ENCODE measurements at regions not wholly inside any gene's neighbourhood (a gene's known extent, or its start where the extent isn't known, plus 50 kb on each side); places are given as distances from the start of the nearest gene placed in this dataset.

DNA sequence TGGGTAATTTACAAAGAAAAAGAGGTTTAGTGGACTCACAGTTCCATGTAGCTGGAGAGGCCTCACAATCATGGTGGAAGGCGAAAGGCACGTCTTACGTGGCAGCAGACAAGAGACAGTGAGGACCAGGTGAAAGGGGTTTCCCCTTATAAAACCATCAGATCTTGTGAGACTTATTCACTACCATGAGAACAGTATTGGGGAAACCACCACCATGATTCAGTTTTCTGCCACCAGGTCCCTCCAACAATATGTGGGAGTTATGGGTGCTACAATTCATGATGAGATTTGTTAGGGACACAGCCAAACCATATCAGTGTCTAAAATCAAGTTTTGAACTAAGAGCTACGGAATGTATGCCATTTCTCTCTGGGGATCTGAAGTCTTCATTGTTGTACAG lies 354.8 kb upstream of the C2CD4B start:
- H3K36me3 ChIP-seq (ENCODE audit: control insufficient read depth, insufficient read depth, low read length) = no peaks in the 10 kb centered on the region
- H3K4me1 ChIP-seq = no peaks in the 10 kb centered on the region
- no peaks in the 10 kb centered on the region for H3K79me2 ChIP-seq
- H2AFZ ChIP-seq = no peak overlapping the region
- no peaks in the 10 kb centered on the region for H3K9me3 ChIP-seq (ENCODE audit: control insufficient read depth, low read length)
- no peak overlapping the region for H3K4me3 ChIP-seq (ENCODE audit: low read depth, low read length)
- no peak overlapping the region for H3K4me2 ChIP-seq (ENCODE audit: low read length)
- H3K27me3 ChIP-seq (ENCODE audit: control insufficient read depth, insufficient read depth, low read length) = no peaks in the 10 kb centered on the region
- H3K27ac ChIP-seq = no peak overlapping the region
- TF ChIP-seq, protein P1, sequence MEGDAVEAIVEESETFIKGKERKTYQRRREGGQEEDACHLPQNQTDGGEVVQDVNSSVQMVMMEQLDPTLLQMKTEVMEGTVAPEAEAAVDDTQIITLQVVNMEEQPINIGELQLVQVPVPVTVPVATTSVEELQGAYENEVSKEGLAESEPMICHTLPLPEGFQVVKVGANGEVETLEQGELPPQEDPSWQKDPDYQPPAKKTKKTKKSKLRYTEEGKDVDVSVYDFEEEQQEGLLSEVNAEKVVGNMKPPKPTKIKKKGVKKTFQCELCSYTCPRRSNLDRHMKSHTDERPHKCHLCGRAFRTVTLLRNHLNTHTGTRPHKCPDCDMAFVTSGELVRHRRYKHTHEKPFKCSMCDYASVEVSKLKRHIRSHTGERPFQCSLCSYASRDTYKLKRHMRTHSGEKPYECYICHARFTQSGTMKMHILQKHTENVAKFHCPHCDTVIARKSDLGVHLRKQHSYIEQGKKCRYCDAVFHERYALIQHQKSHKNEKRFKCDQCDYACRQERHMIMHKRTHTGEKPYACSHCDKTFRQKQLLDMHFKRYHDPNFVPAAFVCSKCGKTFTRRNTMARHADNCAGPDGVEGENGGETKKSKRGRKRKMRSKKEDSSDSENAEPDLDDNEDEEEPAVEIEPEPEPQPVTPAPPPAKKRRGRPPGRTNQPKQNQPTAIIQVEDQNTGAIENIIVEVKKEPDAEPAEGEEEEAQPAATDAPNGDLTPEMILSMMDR (IDR thresholded peaks at IDR 0.05) = no peak
- H3K9ac ChIP-seq = no peak overlapping the region

GRCh38 chr15:62520887-62521286 lies 355.8 kb upstream of the C2CD4B start:
- no peak overlapping the region for H2AFZ ChIP-seq
- no peaks in the 10 kb centered on the region for H3K79me2 ChIP-seq
- no peaks in the 10 kb centered on the region for H3K36me3 ChIP-seq (ENCODE audit: control insufficient read depth, insufficient read depth, low read length)
- no peak overlapping the region for H3K27ac ChIP-seq
- H3K9ac ChIP-seq = no peak overlapping the region
- H3K9me3 ChIP-seq (ENCODE audit: control insufficient read depth, low read length) = no peaks in the 10 kb centered on the region
- H3K4me1 ChIP-seq = no peaks in the 10 kb centered on the region
- TF ChIP-seq, protein P1 (IDR thresholded peaks at IDR 0.05) = no peak
- H3K27me3 ChIP-seq (ENCODE audit: control insufficient read depth, insufficient read depth, low read length) = no peaks in the 10 kb centered on the region
- no peak overlapping the region for H3K4me2 ChIP-seq (ENCODE audit: low read length)
- H3K4me3 ChIP-seq (ENCODE audit: low read depth, low read length) = no peak overlapping the region

GRCh38 chr15:62521396-62521795 lies 356.3 kb upstream of the C2CD4B start:
- Histone ChIP-seq H3K4me1 (no peaks in the 10 kb centered on the region), H3K36me3 (ENCODE audit: control insufficient read depth, insufficient read depth, low read length) (no peaks in the 10 kb centered on the region), H3K27me3 (ENCODE audit: control insufficient read depth, insufficient read depth, low read length) (no peaks in the 10 kb centered on the region), H3K79me2 (no peaks in the 10 kb centered on the region), H2AFZ (no peak overlapping the region), H3K4me3 (ENCODE audit: low read depth, low read length) (no peak overlapping the region), H3K9me3 (ENCODE audit: control insufficient read depth, low read length) (no peaks in the 10 kb centered on the region), H3K9ac (no peak overlapping the region), H3K4me2 (ENCODE audit: low read length) (no peak overlapping the region), H3K27ac (no peak overlapping the region)
- TF ChIP-seq, protein P1 (IDR thresholded peaks at IDR 0.05) = no peak

DNA sequence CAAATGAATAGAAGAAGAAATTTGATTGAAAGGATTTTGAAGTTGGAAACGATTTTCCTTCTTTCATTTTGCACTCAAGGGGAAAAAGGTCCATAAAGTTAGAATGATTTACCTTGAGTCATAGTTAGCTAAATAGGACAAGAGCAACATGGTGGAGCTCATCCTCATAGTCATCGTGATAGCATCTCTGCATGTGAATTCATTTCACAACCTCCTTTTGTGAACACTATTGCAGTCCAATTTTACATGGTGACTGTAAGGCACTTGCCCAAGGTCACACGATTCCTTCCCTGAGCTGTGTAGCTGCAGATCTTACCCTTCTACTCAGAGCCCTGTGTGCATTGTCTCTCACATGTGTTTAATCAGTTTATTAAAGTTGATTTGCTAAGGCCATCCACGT lies 359.8 kb upstream of the C2CD4B start:
- H3K36me3 ChIP-seq (ENCODE audit: control insufficient read depth, insufficient read depth, low read length) = no peaks in the 10 kb centered on the region
- TF ChIP-seq, protein P1 (IDR thresholded peaks at IDR 0.05) = no peak

DNA sequence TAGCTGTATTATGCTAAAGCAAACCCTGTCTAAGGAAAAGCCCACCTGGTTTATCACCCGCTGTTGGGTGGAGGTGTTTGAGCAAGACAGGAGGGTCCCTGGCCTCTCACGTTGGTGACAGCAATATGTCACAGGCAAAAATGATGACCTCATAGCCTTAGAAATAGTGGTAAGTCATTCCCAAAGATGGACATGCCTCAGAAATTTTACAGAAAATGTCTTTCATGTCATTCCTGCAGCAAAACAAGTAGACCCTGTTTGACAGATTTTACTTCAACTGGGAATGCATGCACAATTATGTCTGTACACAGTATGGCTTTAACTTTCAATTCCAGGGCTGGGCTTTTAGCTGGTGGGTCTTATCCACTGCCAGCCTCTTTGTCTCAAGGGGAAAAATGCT lies 362.3 kb upstream of the C2CD4B start:
- H3K79me2 ChIP-seq = no peaks in the 10 kb centered on the region
- H3K4me1 ChIP-seq = no peaks in the 10 kb centered on the region
- H3K4me2 ChIP-seq (ENCODE audit: low read length) = no peak overlapping the region
- no peak overlapping the region for H3K9ac ChIP-seq
- no peaks in the 10 kb centered on the region for H3K36me3 ChIP-seq (ENCODE audit: control insufficient read depth, insufficient read depth, low read length)
- no peaks in the 10 kb centered on the region for H3K9me3 ChIP-seq (ENCODE audit: control insufficient read depth, low read length)
- H3K27ac ChIP-seq = no peak overlapping the region
- no peak overlapping the region for H3K4me3 ChIP-seq (ENCODE audit: low read depth, low read length)
- H3K27me3 ChIP-seq (ENCODE audit: control insufficient read depth, insufficient read depth, low read length) = no peaks in the 10 kb centered on the region
- no peak overlapping the region for H2AFZ ChIP-seq
- TF ChIP-seq, protein P1 (IDR thresholded peaks at IDR 0.05) = no peak

More for the DNA sequence above, 359.8 kb upstream of the C2CD4B start:
- Histone ChIP-seq H3K4me1 (no peaks in the 10 kb centered on the region), H3K4me3 (ENCODE audit: low read depth, low read length) (no peak overlapping the region), H3K9me3 (ENCODE audit: control insufficient read depth, low read length) (no peaks in the 10 kb centered on the region), H3K9ac (no peak overlapping the region), H3K27me3 (ENCODE audit: control insufficient read depth, insufficient read depth, low read length) (no peaks in the 10 kb centered on the region), H3K27ac (no peak overlapping the region), H3K79me2 (no peaks in the 10 kb centered on the region), H3K4me2 (ENCODE audit: low read length) (no peak overlapping the region), H2AFZ (no peak overlapping the region)
